ENCODE measurements at regions not wholly inside any gene's neighbourhood (a gene's known extent, or its start where the extent isn't known, plus 50 kb on each side); places are given as distances from the start of the nearest gene placed in this dataset.

GRCh38 chr4:156396534-156396933 lies 442.9 kb upstream of the CTSO start:
- Histone ChIP-seq H3K9me2 (ENCODE audit: insufficient read depth) (no peaks in the 10 kb centered on the region), H2AFZ (no peak overlapping the region), H3K4me2 (no peak overlapping the region), H4K20me1 (replicated peaks; ENCODE audit: insufficient read depth) (no peaks in the 10 kb centered on the region), H3K36me3 (ENCODE audit: insufficient read depth) (no peaks in the 10 kb centered on the region), H3K79me2 (replicated peaks; ENCODE audit: insufficient read depth) (no peaks in the 10 kb centered on the region), H3K27me3 (ENCODE audit: insufficient read depth) (no peaks in the 10 kb centered on the region), H3K4me1 (ENCODE audit: insufficient read depth) (no peaks in the 10 kb centered on the region), H3K4me3 (no peak overlapping the region), H3F3A (replicated peaks; ENCODE audit: low read depth) (no peaks in the 10 kb centered on the region), H3K27ac (ENCODE audit: low read depth) (no peak overlapping the region)
- no peak for ATAC-seq
- TF ChIP-seq CTCF (conservative IDR thresholded peaks at IDR 0.05; ENCODE audit: low read depth in 2 of 2) = no peak
- no peak for TF ChIP-seq EZH2 (IDR thresholded peaks at IDR 0.05; ENCODE audit: low read depth, unreplicated experiment)
- no peak for TF ChIP-seq EZH2phosphoT487 (IDR thresholded peaks at IDR 0.05; ENCODE audit: unreplicated experiment)
- TF ChIP-seq NANOG (IDR thresholded peaks at IDR 0.05; ENCODE audit: borderline replicate concordance) = no peak
- TF ChIP-seq ZNF462 (CRISPR knock-in tag; IDR thresholded peaks at IDR 0.05) = no peak
- no peak for TF ChIP-seq STAT1 (IDR thresholded peaks at IDR 0.05; ENCODE audit: unreplicated experiment)
- TF ChIP-seq REST (IDR thresholded peaks at IDR 0.05; ENCODE audit: unreplicated experiment) = no peak
- TF ChIP-seq CREB1 (CRISPR knock-in tag; IDR thresholded peaks at IDR 0.05; ENCODE audit: low read depth) = no peak
- TF ChIP-seq ZNF114 (CRISPR knock-in tag; IDR thresholded peaks at IDR 0.05) = no peak
- no peak for TF ChIP-seq POLR2AphosphoS5 (IDR thresholded peaks at IDR 0.05; ENCODE audit: low read depth)
- TF ChIP-seq JUNB (IDR thresholded peaks at IDR 0.05; ENCODE audit: unreplicated experiment) = no peak
- TF ChIP-seq ETS1 (IDR thresholded peaks at IDR 0.05) = no peak
- no peak for TF ChIP-seq ZNF331 (CRISPR knock-in tag; IDR thresholded peaks at IDR 0.05; ENCODE audit: low read depth)
- peaks cover 7% of the 10 kb centered on the region; the same call in 1 of the 3 replicates for H3K36me3 Mint-ChIP-seq (ENCODE audit: low read depth)
- no peaks in the 10 kb centered on the region for H3K4me1 Mint-ChIP-seq
- H3K27ac Mint-ChIP-seq = no peak overlapping the region
- no peak for DNase-seq (ENCODE audit: low spot score)
- H3K27me3 Mint-ChIP-seq (ENCODE audit: insufficient read depth, low read depth, poor library complexity) = no peaks in the 10 kb centered on the region
- H3K9me3 Mint-ChIP-seq = peaks cover 7% of the 10 kb centered on the region; the same call in 2 of the 3 replicates
- H3K4me3 Mint-ChIP-seq = no peak overlapping the region

Measured in GM23338 (cell line).